Neural cell (in vitro differentiated cells): ENCODE measurements at regions not wholly inside any gene's neighbourhood (a gene's known extent, or its start where the extent isn't known, plus 50 kb on each side); places are given as distances from the start of the nearest gene placed in this dataset.
A peak's percentile ranks its signal among the peaks of the same experiment; 100 is the strongest.

ENCODE experiments used
- H2AFZ ChIP-seq: fragments of 200-600, 300-800 bp; sonication (generic), shearing (Covaris generic); 2 replicates; pipeline ENCODE4 v1.6.0; 2014; ENCODE audit warnings: low read depth, mild to moderate bottlenecking, antibody characterized with exemption, low read length, moderate library complexity
- H3F3A ChIP-seq: fragments of 200-600 bp; shearing (Covaris generic); 2 replicates; pipeline ENCODE4 v1.6.1; 2016; ENCODE audit warnings: mild to moderate bottlenecking, moderate library complexity, mixed read lengths, antibody characterized with exemption, low read length; ENCODE audit not compliant: insufficient read depth, poor library complexity, severe bottlenecking
- H3K27ac ChIP-seq: fragments of 200-600, 300-800 bp; sonication (generic), shearing (Covaris generic); 2 replicates; pipeline ENCODE4 v1.5.1; 2014; ENCODE audit warnings: mild to moderate bottlenecking, low read length, moderate library complexity
- H3K27me3 ChIP-seq: fragments of 300-800, 200-600 bp; sonication (generic), shearing (Covaris generic); 2 replicates; pipeline ENCODE4 v1.6.0; 2014; ENCODE audit warnings: mild to moderate bottlenecking, low read depth, low read length, moderate library complexity; ENCODE audit not compliant: insufficient read depth
- H3K36me3 ChIP-seq: fragments of 300-800, 200-600 bp; sonication (generic), shearing (Covaris generic); 2 replicates; pipeline ENCODE4 v1.5.1; 2014; ENCODE audit warnings: mild to moderate bottlenecking, antibody characterized with exemption, low read length, moderate library complexity; ENCODE audit not compliant: insufficient read depth
- H3K4me2 ChIP-seq: fragments of 300-800, 200-600 bp; sonication (generic), shearing (Covaris generic); 2 replicates; pipeline ENCODE4 v1.6.0; 2014; ENCODE audit warnings: mild to moderate bottlenecking, low read length
- H3K4me3 ChIP-seq: fragments of 300-800, 200-600 bp; sonication (generic), shearing (Covaris generic); 2 replicates; pipeline ENCODE4 v1.5.1; 2014; ENCODE audit warnings: mild to moderate bottlenecking, low read length, moderate library complexity
- H3K79me2 ChIP-seq: fragments of 200-600 bp; shearing (Covaris generic); replicated peaks from 2 replicates; pipeline ENCODE4 v1.6.0; 2014; ENCODE audit warnings: mild to moderate bottlenecking, low read length, moderate library complexity; ENCODE audit not compliant: insufficient read depth
- H3K9ac ChIP-seq: fragments of 300-800, 200-600 bp; sonication (generic), shearing (Covaris generic); 2 replicates; pipeline ENCODE4 v1.6.1; 2016; ENCODE audit warnings: mild to moderate bottlenecking, low read length, mixed read lengths
- H3K9me2 ChIP-seq: fragments of 200-600 bp; shearing (Covaris generic); 2 replicates; pipeline ENCODE4 v1.6.1; 2016; ENCODE audit warnings: mild to moderate bottlenecking, low read length, mixed read lengths; ENCODE audit not compliant: insufficient read depth
- H3K9me3 ChIP-seq: fragments of 200-600, 300-800 bp; sonication (generic), shearing (Covaris generic); 2 replicates; pipeline ENCODE4 v1.6.1; 2016; ENCODE audit warnings: mild to moderate bottlenecking, mixed run types, low read length, moderate library complexity, mixed read lengths
- H4K20me1 ChIP-seq: fragments of 200-600 bp; shearing (Covaris generic); 2 replicates; pipeline ENCODE4 v1.6.1; 2016; ENCODE audit warnings: mild to moderate bottlenecking, mixed run types; ENCODE audit not compliant: insufficient read depth
- EP300 ChIP-seq: fragments of 450-650 bp; conservative IDR thresholded peaks from 2 replicates; pipeline ENCODE4 v1.6.1; 2014; ENCODE audit warnings: antibody characterized with exemption, mild to moderate bottlenecking, moderate library complexity; ENCODE audit not compliant: poor library complexity, severe bottlenecking
- EZH2 ChIP-seq: fragments of 200-600, 300-800 bp; shearing (Covaris generic), sonication (generic); IDR thresholded peaks from 2 replicates; pipeline ENCODE4 v1.6.1; 2014; ENCODE audit warnings: antibody characterized with exemption, low read length, borderline replicate concordance, mild to moderate bottlenecking; ENCODE audit not compliant: insufficient read depth, poor library complexity, severe bottlenecking
- MXI1 ChIP-seq: fragments of 450-650 bp; conservative IDR thresholded peaks from 2 replicates; pipeline ENCODE4 v1.6.1; 2014; ENCODE audit warnings: antibody characterized with exemption, mild to moderate bottlenecking; ENCODE audit not compliant: poor library complexity, severe bottlenecking
- POLR2AphosphoS5 ChIP-seq: IDR thresholded peaks from 2 replicates; pipeline ENCODE4 v1.6.1; 2012
- RAD21 ChIP-seq: fragments of 450-650 bp; conservative IDR thresholded peaks from 2 replicates; pipeline ENCODE4 v1.6.1; 2014; ENCODE audit warnings: antibody characterized with exemption, mild to moderate bottlenecking, moderate library complexity
- SMC3 ChIP-seq: fragments of 450-650 bp; conservative IDR thresholded peaks from 2 replicates; pipeline ENCODE4 v1.6.1; 2014; ENCODE audit warnings: antibody characterized with exemption, mild to moderate bottlenecking, moderate library complexity; ENCODE audit not compliant: poor library complexity
- TAF1 ChIP-seq: IDR thresholded peaks from 2 replicates; pipeline ENCODE4 v1.6.1; 2012; ENCODE audit warnings: low read depth
- TF ChIP-seq, protein P1 (sequence below): IDR thresholded peaks from 2 replicates; pipeline ENCODE4 v1.6.1; 2012; ENCODE audit warnings: borderline replicate concordance
- TF ChIP-seq, protein P2 (sequence below): fragments of 450-650 bp; IDR thresholded peaks from 2 replicates; pipeline ENCODE4 v1.5.1; 2014; ENCODE audit warnings: antibody characterized with exemption, mild to moderate bottlenecking, moderate library complexity; ENCODE audit not compliant: poor library complexity, severe bottlenecking

DNA sequence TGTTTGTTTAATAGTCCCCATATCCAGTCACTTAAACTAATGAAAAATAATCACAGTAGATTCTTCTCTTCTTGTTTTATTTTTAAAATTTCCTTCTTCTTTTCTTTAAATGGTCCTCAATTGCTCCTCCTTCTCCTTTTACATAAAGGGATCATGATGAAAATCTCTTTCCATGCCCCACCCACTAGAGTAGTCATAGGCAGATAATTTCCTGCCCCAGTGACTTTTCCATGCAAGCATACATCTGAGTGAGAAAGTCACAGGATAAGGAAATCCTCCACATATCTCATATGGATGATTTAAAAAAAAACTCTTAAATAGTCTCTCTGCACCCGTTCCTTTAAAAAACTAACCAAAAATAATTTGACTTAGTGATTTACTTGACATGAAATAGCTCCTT lies 552.3 kb upstream of the SETBP1 start:
- Histone ChIP-seq H3K27ac (no peak overlapping the region), H3K27me3 (no peaks in the 10 kb centered on the region), H3K9ac (no peak overlapping the region), H3F3A (no peaks in the 10 kb centered on the region), H4K20me1 (no peaks in the 10 kb centered on the region), H2AFZ (no peak overlapping the region), H3K9me2 (no peaks in the 10 kb centered on the region), H3K4me3 (no peak overlapping the region), H3K4me2 (no peak overlapping the region), H3K9me3 (no peaks in the 10 kb centered on the region), H3K36me3 (no peaks in the 10 kb centered on the region), H3K79me2 (no peaks in the 10 kb centered on the region)
- TF ChIP-seq SMC3, result no peak
- TF ChIP-seq TAF1, result no peak
- TF ChIP-seq EP300, result no peak
- TF ChIP-seq MXI1, result no peak
- no peak for TF ChIP-seq POLR2AphosphoS5
- no peak for TF ChIP-seq RAD21
- TF ChIP-seq, protein P1, sequence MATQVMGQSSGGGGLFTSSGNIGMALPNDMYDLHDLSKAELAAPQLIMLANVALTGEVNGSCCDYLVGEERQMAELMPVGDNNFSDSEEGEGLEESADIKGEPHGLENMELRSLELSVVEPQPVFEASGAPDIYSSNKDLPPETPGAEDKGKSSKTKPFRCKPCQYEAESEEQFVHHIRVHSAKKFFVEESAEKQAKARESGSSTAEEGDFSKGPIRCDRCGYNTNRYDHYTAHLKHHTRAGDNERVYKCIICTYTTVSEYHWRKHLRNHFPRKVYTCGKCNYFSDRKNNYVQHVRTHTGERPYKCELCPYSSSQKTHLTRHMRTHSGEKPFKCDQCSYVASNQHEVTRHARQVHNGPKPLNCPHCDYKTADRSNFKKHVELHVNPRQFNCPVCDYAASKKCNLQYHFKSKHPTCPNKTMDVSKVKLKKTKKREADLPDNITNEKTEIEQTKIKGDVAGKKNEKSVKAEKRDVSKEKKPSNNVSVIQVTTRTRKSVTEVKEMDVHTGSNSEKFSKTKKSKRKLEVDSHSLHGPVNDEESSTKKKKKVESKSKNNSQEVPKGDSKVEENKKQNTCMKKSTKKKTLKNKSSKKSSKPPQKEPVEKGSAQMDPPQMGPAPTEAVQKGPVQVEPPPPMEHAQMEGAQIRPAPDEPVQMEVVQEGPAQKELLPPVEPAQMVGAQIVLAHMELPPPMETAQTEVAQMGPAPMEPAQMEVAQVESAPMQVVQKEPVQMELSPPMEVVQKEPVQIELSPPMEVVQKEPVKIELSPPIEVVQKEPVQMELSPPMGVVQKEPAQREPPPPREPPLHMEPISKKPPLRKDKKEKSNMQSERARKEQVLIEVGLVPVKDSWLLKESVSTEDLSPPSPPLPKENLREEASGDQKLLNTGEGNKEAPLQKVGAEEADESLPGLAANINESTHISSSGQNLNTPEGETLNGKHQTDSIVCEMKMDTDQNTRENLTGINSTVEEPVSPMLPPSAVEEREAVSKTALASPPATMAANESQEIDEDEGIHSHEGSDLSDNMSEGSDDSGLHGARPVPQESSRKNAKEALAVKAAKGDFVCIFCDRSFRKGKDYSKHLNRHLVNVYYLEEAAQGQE, result no peak
- TF ChIP-seq, protein P2, sequence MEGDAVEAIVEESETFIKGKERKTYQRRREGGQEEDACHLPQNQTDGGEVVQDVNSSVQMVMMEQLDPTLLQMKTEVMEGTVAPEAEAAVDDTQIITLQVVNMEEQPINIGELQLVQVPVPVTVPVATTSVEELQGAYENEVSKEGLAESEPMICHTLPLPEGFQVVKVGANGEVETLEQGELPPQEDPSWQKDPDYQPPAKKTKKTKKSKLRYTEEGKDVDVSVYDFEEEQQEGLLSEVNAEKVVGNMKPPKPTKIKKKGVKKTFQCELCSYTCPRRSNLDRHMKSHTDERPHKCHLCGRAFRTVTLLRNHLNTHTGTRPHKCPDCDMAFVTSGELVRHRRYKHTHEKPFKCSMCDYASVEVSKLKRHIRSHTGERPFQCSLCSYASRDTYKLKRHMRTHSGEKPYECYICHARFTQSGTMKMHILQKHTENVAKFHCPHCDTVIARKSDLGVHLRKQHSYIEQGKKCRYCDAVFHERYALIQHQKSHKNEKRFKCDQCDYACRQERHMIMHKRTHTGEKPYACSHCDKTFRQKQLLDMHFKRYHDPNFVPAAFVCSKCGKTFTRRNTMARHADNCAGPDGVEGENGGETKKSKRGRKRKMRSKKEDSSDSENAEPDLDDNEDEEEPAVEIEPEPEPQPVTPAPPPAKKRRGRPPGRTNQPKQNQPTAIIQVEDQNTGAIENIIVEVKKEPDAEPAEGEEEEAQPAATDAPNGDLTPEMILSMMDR, result no peak
- no peak for TF ChIP-seq EZH2

DNA sequence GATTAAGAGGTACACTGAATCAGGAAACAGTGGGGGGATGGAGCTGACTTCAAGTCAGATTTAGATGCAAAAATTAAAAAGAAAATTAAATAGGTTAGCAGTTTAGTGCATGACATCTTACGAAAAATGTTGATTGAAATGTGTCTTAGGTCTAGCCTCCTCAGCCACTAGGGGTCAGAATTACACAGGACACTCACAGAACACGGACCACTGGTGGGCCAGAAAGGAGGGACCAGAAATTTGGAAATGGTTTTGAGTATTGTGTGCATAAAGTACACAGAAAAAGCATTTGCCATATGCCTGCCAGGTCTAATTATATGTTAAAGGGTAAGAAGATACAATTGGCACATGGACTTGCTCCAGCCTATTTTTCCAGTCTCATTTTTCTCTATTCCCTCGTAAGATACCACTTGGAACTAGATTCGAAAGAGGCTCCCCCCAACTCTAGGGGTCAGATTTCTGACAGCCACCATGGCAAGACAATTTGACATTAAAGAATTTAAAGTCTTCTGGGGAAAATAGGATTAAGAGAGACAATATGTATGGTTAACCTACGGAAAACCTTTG lies 550.2 kb upstream of the SETBP1 start:
- H2AFZ ChIP-seq, result no peak overlapping the region
- no peak overlapping the region for H3K4me3 ChIP-seq
- no peaks in the 10 kb centered on the region for H3K9me2 ChIP-seq
- H3F3A ChIP-seq, result no peaks in the 10 kb centered on the region
- no peak overlapping the region for H3K9ac ChIP-seq
- TF ChIP-seq SMC3, result peak; percentile 68
- no peak for TF ChIP-seq MXI1
- TF ChIP-seq, protein P2, result peak; percentile 69
- TF ChIP-seq RAD21, result peak; percentile 77
- H3K27me3 ChIP-seq, result no peaks in the 10 kb centered on the region
- H3K36me3 ChIP-seq, result no peaks in the 10 kb centered on the region
- no peak overlapping the region for H3K4me2 ChIP-seq
- H3K79me2 ChIP-seq, result no peaks in the 10 kb centered on the region
- no peaks in the 10 kb centered on the region for H3K9me3 ChIP-seq
- H3K27ac ChIP-seq, result no peak overlapping the region
- no peaks in the 10 kb centered on the region for H4K20me1 ChIP-seq
